Thyroid gland (tissue), 4 donors: ENCODE measurements at regions not wholly inside any gene's neighbourhood (a gene's known extent, or its start where the extent isn't known, plus 50 kb on each side); places are given as distances from the start of the nearest gene placed in this dataset.

ENCODE experiments used
- POLR2A ChIP-seq, 2 donors: fragments of 450-650 bp; IDR thresholded peaks; one replicate each; pipeline ENCODE4 v1.6.1; 2017; ENCODE audit warnings: antibody characterized with exemption in 2 of 2, mild to moderate bottlenecking in 2 of 2, moderate library complexity in 1 of 2
- TF ChIP-seq, protein P1 (sequence below), 6 experiments: fragments of 200-600 bp in 3 of 6; fragments of 450-650 bp in 3 of 6; sonication (generic) in 3 of 6; IDR thresholded peaks; one replicate each; pipeline ENCODE4 v1.5.1; 2016 to 2019; ENCODE audit warnings: antibody characterized with exemption in 6 of 6, mild to moderate bottlenecking in 2 of 6, inconsistent platforms in 1 of 6, moderate library complexity in 1 of 6

DNA sequence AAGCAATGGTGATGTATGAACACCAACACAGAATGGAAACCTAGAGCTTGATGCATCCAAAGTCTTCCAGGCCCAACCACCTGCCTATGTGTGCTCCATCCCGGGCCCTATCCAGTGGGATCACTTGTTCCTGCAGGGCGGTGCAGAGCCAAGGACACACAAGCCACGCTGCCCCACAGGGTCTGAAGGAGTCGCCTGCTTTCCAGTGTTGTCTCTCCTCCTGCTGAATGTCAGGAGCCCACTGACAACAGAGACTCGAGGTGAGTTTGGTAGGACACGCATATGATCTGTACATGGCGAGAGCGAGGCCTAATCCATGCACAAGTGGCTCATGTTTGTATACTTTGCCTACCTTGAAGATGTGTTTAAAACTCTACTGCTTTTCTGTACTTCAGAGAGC is 70.9 kb upstream of the FHL2 start:
- TF ChIP-seq, protein P1, sequence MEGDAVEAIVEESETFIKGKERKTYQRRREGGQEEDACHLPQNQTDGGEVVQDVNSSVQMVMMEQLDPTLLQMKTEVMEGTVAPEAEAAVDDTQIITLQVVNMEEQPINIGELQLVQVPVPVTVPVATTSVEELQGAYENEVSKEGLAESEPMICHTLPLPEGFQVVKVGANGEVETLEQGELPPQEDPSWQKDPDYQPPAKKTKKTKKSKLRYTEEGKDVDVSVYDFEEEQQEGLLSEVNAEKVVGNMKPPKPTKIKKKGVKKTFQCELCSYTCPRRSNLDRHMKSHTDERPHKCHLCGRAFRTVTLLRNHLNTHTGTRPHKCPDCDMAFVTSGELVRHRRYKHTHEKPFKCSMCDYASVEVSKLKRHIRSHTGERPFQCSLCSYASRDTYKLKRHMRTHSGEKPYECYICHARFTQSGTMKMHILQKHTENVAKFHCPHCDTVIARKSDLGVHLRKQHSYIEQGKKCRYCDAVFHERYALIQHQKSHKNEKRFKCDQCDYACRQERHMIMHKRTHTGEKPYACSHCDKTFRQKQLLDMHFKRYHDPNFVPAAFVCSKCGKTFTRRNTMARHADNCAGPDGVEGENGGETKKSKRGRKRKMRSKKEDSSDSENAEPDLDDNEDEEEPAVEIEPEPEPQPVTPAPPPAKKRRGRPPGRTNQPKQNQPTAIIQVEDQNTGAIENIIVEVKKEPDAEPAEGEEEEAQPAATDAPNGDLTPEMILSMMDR (IDR thresholded peaks at IDR 0.05), result no peak
- no peak for TF ChIP-seq POLR2A (IDR thresholded peaks at IDR 0.05)
